ENCODE measurements at regions not wholly inside any gene's neighbourhood (a gene's known extent, or its start where the extent isn't known, plus 50 kb on each side); places are given as distances from the start of the nearest gene placed in this dataset.
"Not testable (repeated sequence)": the region's sequence is repeated elsewhere in the genome, so short reads cannot be mapped to it uniquely, and the experiment has no call there.

DNA sequence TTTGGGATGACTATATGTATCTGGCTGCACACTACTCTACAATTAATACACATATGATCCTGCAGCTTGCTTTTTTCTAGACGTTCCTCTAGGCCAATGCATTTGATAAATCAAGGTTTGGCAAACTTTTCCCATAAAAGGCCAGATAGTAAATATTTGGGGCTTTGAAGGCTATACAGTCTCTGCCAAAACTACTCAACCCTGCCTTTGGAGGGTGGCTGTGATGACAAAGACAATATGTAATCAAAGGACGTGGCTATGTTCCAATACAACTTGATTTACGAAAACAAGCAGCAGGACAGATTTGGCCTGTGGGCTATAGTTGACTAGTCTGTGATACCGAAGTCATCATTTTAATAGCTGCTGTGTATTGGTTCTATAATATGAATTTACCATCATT, 181.3 kb upstream of the NBPF12 start:
- TF ChIP-seq, protein P1, sequence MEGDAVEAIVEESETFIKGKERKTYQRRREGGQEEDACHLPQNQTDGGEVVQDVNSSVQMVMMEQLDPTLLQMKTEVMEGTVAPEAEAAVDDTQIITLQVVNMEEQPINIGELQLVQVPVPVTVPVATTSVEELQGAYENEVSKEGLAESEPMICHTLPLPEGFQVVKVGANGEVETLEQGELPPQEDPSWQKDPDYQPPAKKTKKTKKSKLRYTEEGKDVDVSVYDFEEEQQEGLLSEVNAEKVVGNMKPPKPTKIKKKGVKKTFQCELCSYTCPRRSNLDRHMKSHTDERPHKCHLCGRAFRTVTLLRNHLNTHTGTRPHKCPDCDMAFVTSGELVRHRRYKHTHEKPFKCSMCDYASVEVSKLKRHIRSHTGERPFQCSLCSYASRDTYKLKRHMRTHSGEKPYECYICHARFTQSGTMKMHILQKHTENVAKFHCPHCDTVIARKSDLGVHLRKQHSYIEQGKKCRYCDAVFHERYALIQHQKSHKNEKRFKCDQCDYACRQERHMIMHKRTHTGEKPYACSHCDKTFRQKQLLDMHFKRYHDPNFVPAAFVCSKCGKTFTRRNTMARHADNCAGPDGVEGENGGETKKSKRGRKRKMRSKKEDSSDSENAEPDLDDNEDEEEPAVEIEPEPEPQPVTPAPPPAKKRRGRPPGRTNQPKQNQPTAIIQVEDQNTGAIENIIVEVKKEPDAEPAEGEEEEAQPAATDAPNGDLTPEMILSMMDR (IDR thresholded peaks at IDR 0.05; ENCODE audit: borderline replicate concordance, extremely low read depth, low read length, poor library complexity, severe bottlenecking), result not testable (repeated sequence)
- TF ChIP-seq EZH2 (IDR thresholded peaks at IDR 0.05; ENCODE audit: borderline replicate concordance, low read depth, low read length, severe bottlenecking), result not testable (repeated sequence)
